GM19035 (cell line): ENCODE measurements at regions not wholly inside any gene's neighbourhood (a gene's known extent, or its start where the extent isn't known, plus 50 kb on each side); places are given as distances from the start of the nearest gene placed in this dataset.

Source experiments
- ATAC-seq: cut with Tn5 transposase; IDR thresholded peaks from one replicate; pipeline ENCODE4 v1.9.1; 2021; ENCODE audit not compliant: unreplicated experiment

DNA sequence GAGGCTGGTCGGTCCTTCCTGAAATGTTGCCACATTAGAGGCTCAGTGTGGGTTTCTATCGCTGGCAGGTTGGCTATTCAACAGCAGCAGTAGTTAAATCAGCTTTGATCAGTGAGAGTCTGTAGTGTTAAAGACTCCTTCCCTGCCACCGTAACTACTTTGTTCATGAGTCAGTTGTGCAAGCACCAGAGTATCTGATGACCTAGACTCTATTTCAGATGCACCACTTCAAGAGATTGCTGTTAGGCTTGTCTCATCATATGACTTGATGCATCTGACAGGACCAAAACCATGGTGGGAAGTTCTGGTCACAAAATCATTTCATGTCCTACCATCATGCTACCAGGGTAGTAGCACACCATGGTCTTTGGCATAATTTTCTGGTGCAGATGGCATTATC lies 482.7 kb upstream of the MPDZ start:
- ATAC-seq = no peak

DNA sequence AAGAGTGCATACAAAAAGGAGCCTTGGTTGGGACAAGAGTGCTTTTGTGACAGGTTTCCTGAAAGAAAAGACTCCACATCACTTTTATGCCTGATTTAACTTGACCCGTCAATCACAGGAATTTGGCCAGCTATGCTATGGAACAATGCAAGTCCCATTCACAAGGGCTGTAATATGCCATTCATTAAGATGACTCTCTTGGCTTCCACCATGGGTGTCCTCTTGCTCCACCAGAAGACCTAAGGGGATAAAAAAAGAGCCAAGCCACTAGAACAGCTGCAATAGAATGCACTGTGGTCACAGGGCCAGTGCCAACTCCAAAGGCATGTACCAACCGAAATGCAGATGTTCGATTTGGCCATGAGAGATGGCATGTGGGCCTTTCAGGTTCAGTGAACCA lies 480.1 kb upstream of the MPDZ start:
- ATAC-seq = no peak

DNA sequence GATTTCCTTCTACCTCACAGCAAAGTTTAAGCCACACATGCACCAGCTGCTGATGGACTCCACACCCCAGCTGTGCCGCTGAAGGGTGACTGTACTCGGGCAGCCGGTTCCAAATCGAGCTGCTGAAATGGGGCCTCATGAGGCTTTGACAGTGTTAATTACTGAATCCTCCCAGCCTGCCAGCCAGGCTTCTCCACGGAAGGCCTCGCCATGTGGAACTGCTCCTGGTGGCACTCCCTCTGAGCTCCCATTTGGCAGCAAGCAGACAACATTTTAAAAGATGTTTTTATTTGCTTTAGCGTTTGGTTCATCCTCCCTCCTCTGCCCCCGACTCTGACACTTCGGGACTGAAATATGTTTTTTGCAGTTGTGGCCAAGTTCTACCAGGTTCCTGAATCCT lies 479.4 kb upstream of the MPDZ start:
- ATAC-seq = no peak

- ATAC-seq = no peak
Measured at GRCh38 chr9:13756943-13757342, 477.5 kb upstream of the MPDZ start.

DNA sequence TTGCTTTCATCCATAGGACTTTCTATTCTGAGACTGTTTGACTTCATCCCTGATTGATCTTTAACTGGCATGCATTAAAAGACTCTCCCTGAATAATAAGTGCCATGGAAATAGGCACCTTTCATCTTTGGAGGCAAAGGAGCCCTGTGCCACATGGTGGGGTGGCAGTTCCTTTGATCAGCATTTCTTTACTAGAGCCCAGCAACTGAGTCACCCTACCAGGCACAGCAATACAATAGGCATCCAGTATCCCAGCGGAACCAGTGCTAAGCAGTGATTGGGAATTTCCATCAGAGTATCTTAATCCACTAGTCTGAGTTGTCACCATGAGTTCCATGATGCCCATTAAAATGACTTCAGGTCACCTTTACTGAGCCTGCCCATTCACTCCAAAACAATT lies 476.1 kb upstream of the MPDZ start:
- no peak for ATAC-seq

- no peak for ATAC-seq
Measured at GRCh38 chr9:13750639-13751038, 471.1 kb upstream of the MPDZ start.

GRCh38 chr9:13750061-13750460 lies 470.6 kb upstream of the MPDZ start:
- no peak for ATAC-seq

GRCh38 chr9:13746876-13747275 lies 467.4 kb upstream of the MPDZ start:
- no peak for ATAC-seq

DNA sequence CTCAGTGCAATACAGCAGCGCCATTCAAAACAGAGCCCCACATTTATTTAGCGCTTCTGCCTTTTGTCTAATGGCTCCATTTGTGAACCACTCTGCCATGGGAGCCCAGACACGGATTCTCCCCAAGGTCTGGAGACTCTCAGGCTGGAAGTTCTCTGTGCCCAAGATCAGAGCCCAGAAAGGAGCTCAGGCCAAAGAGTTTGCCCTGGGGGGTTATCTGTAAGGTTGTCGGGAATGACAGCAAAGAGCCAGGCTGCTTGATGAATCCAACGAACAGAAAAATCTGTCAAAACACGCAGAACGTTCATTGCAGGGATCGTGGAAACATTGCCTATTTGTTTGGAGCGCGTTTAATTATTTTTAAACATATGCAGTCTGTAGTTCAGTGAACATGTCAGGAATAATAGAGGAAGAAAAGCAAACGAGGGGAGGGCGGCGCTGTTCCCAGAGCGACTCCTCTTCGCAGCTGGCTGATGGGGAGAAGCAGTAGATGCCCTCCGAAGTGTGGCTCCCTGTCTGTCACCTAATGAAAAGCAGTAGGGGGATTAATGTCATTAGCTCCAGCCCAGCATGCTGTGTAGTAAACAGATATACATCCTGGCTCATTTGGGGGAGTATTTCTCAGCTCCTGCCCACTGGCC lies 464.9 kb upstream of the MPDZ start:
- no peak for ATAC-seq

GRCh38 chr9:13737885-13738284 lies 458.4 kb upstream of the MPDZ start:
- no peak for ATAC-seq

GRCh38 chr9:13735181-13735580 lies 455.7 kb upstream of the MPDZ start:
- no peak for ATAC-seq

GRCh38 chr9:13734601-13735000 lies 455.1 kb upstream of the MPDZ start:
- ATAC-seq = no peak

- ATAC-seq = no peak
Measured at GRCh38 chr9:13732290-13732689, 452.8 kb upstream of the MPDZ start.

DNA sequence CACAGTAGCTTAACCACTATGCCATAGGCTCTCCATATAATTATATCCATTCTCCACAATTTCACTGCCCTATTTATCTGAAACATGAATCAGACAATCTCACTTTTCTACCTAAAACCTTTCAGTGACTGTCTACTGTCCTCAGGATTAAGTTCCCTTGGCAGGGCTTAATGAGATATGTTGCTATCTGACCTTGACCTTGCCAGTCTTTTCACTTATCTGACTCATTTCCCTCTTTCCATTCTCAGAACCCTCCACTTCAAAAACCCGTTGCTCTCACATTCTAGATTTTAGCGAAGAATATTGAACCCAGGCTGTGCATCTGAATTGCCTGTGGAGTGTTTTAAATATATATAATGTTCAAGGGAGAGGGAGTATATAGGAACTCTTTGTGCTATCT lies 452.1 kb upstream of the MPDZ start:
- ATAC-seq = no peak

GRCh38 chr9:13729955-13730354 lies 450.5 kb upstream of the MPDZ start:
- no peak for ATAC-seq

DNA sequence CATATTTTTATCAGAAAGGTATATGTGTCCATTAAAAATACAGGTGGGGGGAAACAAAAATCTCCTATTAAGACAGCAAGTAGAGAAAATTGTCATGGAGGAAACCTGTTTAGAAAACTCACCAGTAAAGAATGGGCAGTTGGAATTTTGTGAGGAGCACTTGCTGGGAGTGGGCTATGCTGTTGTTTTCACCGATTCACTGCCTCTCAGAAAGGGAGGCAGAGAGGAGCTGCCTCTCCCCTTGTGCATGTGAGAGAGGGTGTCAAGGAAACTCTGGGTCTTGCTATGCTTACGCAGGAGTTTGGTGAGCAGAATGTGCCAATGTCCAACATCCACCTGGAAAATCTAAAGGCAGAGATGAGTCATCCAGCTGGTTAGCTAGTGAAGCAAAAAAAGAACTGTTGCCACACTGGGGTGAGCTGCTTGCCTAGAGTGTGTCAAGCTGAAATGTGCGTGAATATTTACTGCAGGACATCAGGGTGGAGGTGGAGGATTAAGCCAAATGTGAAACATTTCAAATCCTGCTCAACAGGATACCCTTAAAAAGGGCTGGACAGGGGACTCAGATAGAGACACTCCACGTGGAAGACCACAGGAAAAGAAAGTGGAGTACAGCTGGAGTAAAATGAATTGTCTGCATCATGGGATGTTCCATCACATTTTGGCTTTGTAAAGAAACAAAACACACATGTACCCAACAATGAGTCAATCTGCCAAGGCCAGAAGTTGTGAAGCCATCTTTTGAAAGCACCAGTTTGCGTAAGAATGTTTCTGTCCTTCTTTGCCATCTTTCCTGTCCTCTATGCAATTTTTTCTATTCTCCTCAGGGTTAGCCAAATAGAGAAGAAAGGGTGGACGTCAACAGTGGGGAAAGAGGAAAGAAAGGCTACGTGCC lies 449.7 kb upstream of the MPDZ start:
- ATAC-seq = no peak

GRCh38 chr9:13728131-13728530 lies 448.6 kb upstream of the MPDZ start:
- ATAC-seq = no peak

DNA sequence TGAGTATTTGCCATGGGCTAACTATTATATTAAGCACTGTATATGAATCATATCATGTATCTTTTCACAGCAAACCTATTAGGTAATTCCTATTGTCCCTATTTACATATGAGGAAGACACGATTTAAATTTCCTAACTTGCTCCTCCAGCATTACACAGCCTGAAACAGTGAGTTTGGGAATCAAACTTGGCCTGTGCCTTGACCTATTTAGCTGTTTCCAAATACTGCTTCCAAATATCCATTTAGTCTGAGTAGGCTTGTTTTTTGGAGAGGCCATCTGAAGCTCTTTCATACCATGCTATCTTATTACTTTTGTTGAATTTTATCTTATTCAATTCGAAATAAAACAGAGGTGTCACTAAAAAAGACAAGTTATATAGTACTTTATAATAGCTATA lies 447.3 kb upstream of the MPDZ start:
- ATAC-seq = no peak

DNA sequence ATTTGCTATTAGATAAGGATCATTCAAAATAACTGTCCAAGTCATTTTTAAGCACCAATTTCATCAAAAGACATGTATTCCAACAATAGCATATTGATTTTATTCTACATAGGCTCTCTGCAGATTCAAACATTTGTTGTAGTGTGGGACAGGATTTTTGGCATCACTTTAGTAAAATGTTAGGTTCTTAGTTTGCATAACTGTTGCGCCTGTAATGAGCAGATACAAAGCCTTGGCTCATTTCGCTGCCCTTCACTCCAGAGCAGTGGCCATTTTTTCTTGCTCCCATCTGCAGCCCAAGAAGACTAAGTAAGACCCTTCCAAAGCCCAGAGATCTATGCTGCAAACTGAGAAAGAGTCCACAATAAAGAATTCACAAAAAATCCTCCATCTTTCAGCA lies 446.0 kb upstream of the MPDZ start:
- ATAC-seq = no peak

GRCh38 chr9:13721481-13722235 lies 442.2 kb upstream of the MPDZ start:
- no peak for ATAC-seq

- no peak for ATAC-seq
Measured at GRCh38 chr9:13719981-13720676, 440.6 kb upstream of the MPDZ start.
